HepG2 (cell line): ENCODE measurements at regions not wholly inside any gene's neighbourhood (a gene's known extent, or its start where the extent isn't known, plus 50 kb on each side); places are given as distances from the start of the nearest gene placed in this dataset.

Experiments used
- ATAC-seq: fragments of 200-7000 bp; cut with Tn5 transposase; 3 replicates; pipeline ENCODE4 v1.9.1; 2020; ENCODE audit warnings: mild to moderate bottlenecking, moderate library complexity
- BruUV-seq: library from RNA; stranded (reverse); fragments of 400-500 nt; replicated peaks from 2 replicates; lab custom pipeline; 2021; lab: Mats Ljungman, UMichigan
- CTCF ChIA-PET: fragments of 300-600 bp; formaldehyde crosslinking; extraction: SDS; loops from one replicate; lab custom pipeline; 2021; ENCODE audit warnings: low total read pairs, inconsistent platforms, low intra/inter-chr PET ratio; lab: Yijun Ruan, JAX
- POLR2A ChIA-PET: fragments of 350-600 bp; sonication (Branson Sonifier 250); formaldehyde crosslinking; loops from one replicate; lab custom pipeline; 2020; ENCODE audit warnings: antibody characterized with exemption, inconsistent platforms; lab: Yijun Ruan, JAX
- DNase-seq: peaks from one replicate; pipeline ENCODE4 v3.0.0-alpha.2; 2015; ENCODE audit warnings: low spot score
- FAIRE-seq: peaks from 3 replicates; lab custom pipeline; 2011; peaks lifted over from hg19 to GRCh38; lab: Jason Lieb, UNC
- H2AFZ ChIP-seq: one replicate; pipeline ENCODE4 v1.6.1; 2011; ENCODE audit warnings: low read length, inconsistent platforms
- H3K27ac ChIP-seq: fragments of 300-600 bp; 3 replicates; pipeline ENCODE4 v1.8.0; 2011; ENCODE audit warnings: mixed run types, mild to moderate bottlenecking, mixed read lengths, low read length, inconsistent platforms; ENCODE audit not compliant: insufficient read depth; ENCODE audit errors: extremely low read length
- H3K27me3 ChIP-seq, 2 experiments: fragments of 200-600 bp in 1 of 2; 2 replicates in 1 of 2; 3 replicates in 1 of 2; pipeline versions ENCODE4 v1.6.0 to v1.8.0; 2011; ENCODE audit warnings: low read length in 2 of 2, mild to moderate bottlenecking in 2 of 2, moderate library complexity in 2 of 2, inconsistent platforms in 1 of 2; ENCODE audit not compliant: insufficient read depth in 2 of 2, control insufficient read depth in 1 of 2
- H3K36me3 ChIP-seq, 2 experiments: fragments of 200-600 bp in 1 of 2; replicated peaks in 1 of 2; 2 replicates in 1 of 2; 3 replicates in 1 of 2; pipeline versions ENCODE4 v1.5.1 to v1.8.0; 2011; ENCODE audit warnings: low read length in 2 of 2, inconsistent platforms in 1 of 2; ENCODE audit not compliant: insufficient read depth in 2 of 2, control insufficient read depth in 1 of 2
- H3K4me1 ChIP-seq: 2 replicates; pipeline ENCODE4 v1.5.1; 2012; ENCODE audit warnings: low read length, inconsistent platforms; ENCODE audit not compliant: insufficient read depth
- H3K4me2 ChIP-seq: 2 replicates; pipeline ENCODE4 v1.6.0; 2011; ENCODE audit warnings: low read depth, low read length, inconsistent platforms
- H3K4me3 ChIP-seq, 3 experiments: fragments of 200-600 bp in 1 of 3; sonication (generic), shearing (Covaris generic) in 1 of 3; replicated peaks in 1 of 3; 2 replicates each; pipeline ENCODE4 v1.5.1; 2011 to 2016; ENCODE audit warnings: low read length in 3 of 3, inconsistent platforms in 2 of 3, low read depth in 2 of 3, mild to moderate bottlenecking in 2 of 3, control low read depth in 1 of 3, mixed read lengths in 1 of 3; ENCODE audit not compliant: insufficient read depth in 1 of 3
- H3K79me2 ChIP-seq: one replicate; pipeline ENCODE4 v1.6.1; 2011; ENCODE audit warnings: low read length, inconsistent platforms; ENCODE audit not compliant: insufficient read depth
- H3K9ac ChIP-seq: 2 replicates; pipeline ENCODE4 v1.6.0; 2011; ENCODE audit warnings: mild to moderate bottlenecking, low read depth, low read length, inconsistent platforms; ENCODE audit not compliant: insufficient read depth
- H3K9me3 ChIP-seq: 2 replicates; pipeline ENCODE4 v1.5.1; 2012; ENCODE audit warnings: mild to moderate bottlenecking, low read length
- H4K20me1 ChIP-seq: 2 replicates; pipeline ENCODE4 v1.6.0; 2011; ENCODE audit warnings: inconsistent platforms, mild to moderate bottlenecking, low read length, moderate library complexity; ENCODE audit not compliant: insufficient read depth
- EHMT2 ChIP-seq: fragments of 200-600 bp; sonication (generic); IDR thresholded peaks from 2 replicates; pipeline ENCODE4 v1.7.0; 2017; ENCODE audit warnings: antibody characterized with exemption, low read depth, low read length, borderline replicate concordance
- MIER2 ChIP-seq: IDR thresholded peaks from 2 replicates; pipeline ENCODE4 v1.6.1; 2016; ENCODE audit warnings: missing biosample characterization, missing genetic modification reagents
- NR2F1 ChIP-seq, 2 experiments: fragments of 450-650 bp in 1 of 2; formaldehyde crosslinking in 1 of 2; IDR thresholded peaks; 2 replicates each; pipeline versions ENCODE4 v1.5.0 to v1.6.1; 2016 to 2020; ENCODE audit warnings: mild to moderate bottlenecking in 1 of 2, missing compliant biosample characterization in 1 of 2, missing genetic modification reagents in 1 of 2, moderate library complexity in 1 of 2
- ZFP37 ChIP-seq: sonication (generic); formaldehyde crosslinking; IDR thresholded peaks from 2 replicates; pipeline ENCODE4 v1.4.0; 2020; ENCODE audit warnings: missing genetic modification reagents, borderline replicate concordance
- WGBS: methylation state at CpG from one replicate; pipeline ENCODE4 v1.1.6; 2017; ENCODE audit warnings: low lambda C conversion rate; 5-methylcytosine and 5-hydroxymethylcytosine counted together
- in situ Hi-C: cut with HindIII; loops from 2 replicates; pipeline ENCODE4 v1.10.0; 2017; ENCODE audit warnings: low pct_unique_long_range_greater_than_20kb; ENCODE audit not compliant: extremely low pct_ligation_motif_present
- intact Hi-C: fragments of 100-400 bp; cut with micrococcal nuclease; formaldehyde crosslinking; loops from one replicate; pipeline ENCODE4 v1.10.0; 2022; ENCODE audit not compliant: unreplicated experiment
- TF ChIP-seq, protein P1 (sequence below): IDR thresholded peaks from 2 replicates; pipeline ENCODE4 v1.6.1; 2012; ENCODE audit warnings: low read depth, low read length, improper control_type of control experiment
- TF ChIP-seq, protein P2 (sequence below), 2 experiments: IDR thresholded peaks; 2 replicates each; pipeline ENCODE4 v1.6.1; 2011 to 2012; ENCODE audit warnings: low read length in 2 of 2, borderline replicate concordance in 1 of 2, low read depth in 1 of 2, mild to moderate bottlenecking in 1 of 2, moderate library complexity in 1 of 2

GRCh38 chr20:12847872-12848271 lies 160.9 kb upstream of the SPTLC3 start:
- FAIRE-seq = no peak
- DNase-seq = peak; percentile 11
- intact Hi-C loops = no loop called here
- H3K27me3 ChIP-seq = no peaks in the 10 kb centered on the region
- POLR2A ChIA-PET = no interaction called here
- TF ChIP-seq MIER2 (peak; percentile 91), NR2F1 (CRISPR knock-in tag; IDR thresholded peaks at IDR 0.05) (no peak), ZFP37 (CRISPR knock-in tag) (no peak), EHMT2 (peak; percentile 62; the same call in 1 of the 2 replicates)
- TF ChIP-seq, protein P1, sequence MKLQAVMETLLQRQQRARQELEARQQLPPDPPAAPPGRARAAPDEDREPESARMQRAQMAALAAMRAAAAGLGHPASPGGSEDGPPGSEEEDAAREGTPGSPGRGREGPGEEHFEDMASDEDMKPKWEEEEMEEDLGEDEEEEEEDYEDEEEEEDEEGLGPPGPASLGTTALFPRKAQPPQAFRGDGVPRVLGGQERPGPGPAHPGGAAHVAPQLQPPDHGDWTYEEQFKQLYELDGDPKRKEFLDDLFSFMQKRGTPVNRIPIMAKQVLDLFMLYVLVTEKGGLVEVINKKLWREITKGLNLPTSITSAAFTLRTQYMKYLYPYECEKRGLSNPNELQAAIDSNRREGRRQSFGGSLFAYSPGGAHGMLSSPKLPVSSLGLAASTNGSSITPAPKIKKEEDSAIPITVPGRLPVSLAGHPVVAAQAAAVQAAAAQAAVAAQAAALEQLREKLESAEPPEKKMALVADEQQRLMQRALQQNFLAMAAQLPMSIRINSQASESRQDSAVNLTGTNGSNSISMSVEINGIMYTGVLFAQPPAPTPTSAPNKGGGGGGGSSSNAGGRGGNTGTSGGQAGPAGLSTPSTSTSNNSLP = peak; percentile 61; the same call in 1 of the 2 replicates
- TF ChIP-seq, protein P2, sequence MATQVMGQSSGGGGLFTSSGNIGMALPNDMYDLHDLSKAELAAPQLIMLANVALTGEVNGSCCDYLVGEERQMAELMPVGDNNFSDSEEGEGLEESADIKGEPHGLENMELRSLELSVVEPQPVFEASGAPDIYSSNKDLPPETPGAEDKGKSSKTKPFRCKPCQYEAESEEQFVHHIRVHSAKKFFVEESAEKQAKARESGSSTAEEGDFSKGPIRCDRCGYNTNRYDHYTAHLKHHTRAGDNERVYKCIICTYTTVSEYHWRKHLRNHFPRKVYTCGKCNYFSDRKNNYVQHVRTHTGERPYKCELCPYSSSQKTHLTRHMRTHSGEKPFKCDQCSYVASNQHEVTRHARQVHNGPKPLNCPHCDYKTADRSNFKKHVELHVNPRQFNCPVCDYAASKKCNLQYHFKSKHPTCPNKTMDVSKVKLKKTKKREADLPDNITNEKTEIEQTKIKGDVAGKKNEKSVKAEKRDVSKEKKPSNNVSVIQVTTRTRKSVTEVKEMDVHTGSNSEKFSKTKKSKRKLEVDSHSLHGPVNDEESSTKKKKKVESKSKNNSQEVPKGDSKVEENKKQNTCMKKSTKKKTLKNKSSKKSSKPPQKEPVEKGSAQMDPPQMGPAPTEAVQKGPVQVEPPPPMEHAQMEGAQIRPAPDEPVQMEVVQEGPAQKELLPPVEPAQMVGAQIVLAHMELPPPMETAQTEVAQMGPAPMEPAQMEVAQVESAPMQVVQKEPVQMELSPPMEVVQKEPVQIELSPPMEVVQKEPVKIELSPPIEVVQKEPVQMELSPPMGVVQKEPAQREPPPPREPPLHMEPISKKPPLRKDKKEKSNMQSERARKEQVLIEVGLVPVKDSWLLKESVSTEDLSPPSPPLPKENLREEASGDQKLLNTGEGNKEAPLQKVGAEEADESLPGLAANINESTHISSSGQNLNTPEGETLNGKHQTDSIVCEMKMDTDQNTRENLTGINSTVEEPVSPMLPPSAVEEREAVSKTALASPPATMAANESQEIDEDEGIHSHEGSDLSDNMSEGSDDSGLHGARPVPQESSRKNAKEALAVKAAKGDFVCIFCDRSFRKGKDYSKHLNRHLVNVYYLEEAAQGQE (IDR thresholded peaks at IDR 0.05; ENCODE audit: borderline replicate concordance in 1 of 2, low read depth in 1 of 2, low read length in 2 of 2) = peak; percentile 30 to 92
- TF ChIP-seq, all 625 proteins: peak for 4
- Histone ChIP-seq H3K4me1 (no peaks in the 10 kb centered on the region), H3K79me2 (no peaks in the 10 kb centered on the region), H3K4me3 (no peak overlapping the region), H3K9me3 (no peaks in the 10 kb centered on the region), H3K27ac (no peak overlapping the region), H3K9ac (no peak overlapping the region), H4K20me1 (no peaks in the 10 kb centered on the region), H3K36me3 (no peaks in the 10 kb centered on the region), H3K4me2 (no peak overlapping the region), H2AFZ (no peak overlapping the region)
- in situ Hi-C loops = no loop called here
- no peak for ATAC-seq
- BruUV-seq = no TSS peak
- 1% methylated on average over 2 of the region's 2 CpGs for WGBS
- CTCF ChIA-PET = no interaction called here
